ENCODE measurements at regions not wholly inside any gene's neighbourhood (a gene's known extent, or its start where the extent isn't known, plus 50 kb on each side); places are given as distances from the start of the nearest gene placed in this dataset.

DNA sequence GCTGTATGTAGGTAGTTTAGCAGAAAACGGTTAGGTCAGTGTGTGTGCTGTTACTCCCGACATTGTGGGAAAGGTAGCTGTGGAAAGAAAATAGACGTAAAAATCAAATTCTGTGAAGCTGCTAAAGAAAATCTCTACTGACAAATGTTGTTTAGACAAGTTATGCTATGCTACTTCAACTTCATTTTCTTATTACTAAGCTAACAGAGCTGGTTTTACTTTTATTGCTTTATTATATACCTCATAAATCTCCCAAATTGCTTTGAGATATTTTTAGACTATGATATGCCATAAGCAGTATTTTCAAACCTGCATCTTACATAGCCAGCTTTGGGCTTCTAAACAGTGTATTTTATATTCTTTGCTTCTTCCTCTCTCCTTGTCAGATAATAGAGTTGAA is 108.2 kb upstream of the PACRGL start:
- H3K9me3 ChIP-seq (ENCODE audit: control insufficient read depth in 1 of 2, insufficient read depth in 1 of 2, low read length in 2 of 2) = no peaks in the 10 kb centered on the region
- no peak overlapping the region for H3K4me3 Mint-ChIP-seq
- no peak overlapping the region for H3K27ac Mint-ChIP-seq
- H3K36me3 Mint-ChIP-seq (ENCODE audit: low read depth) = no peaks in the 10 kb centered on the region
- H3K27me3 ChIP-seq (ENCODE audit: control insufficient read depth in 1 of 2, insufficient read depth in 2 of 2, low read length in 2 of 2) = no peaks in the 10 kb centered on the region
- CTCF ChIA-PET = no interaction called here
- H3K4me1 ChIP-seq (ENCODE audit: insufficient read depth, low read length) = no peaks in the 10 kb centered on the region
- intact Hi-C loops (cut with DNase I, micrococcal nuclease) = no loop called here
- TF ChIP-seq, protein P1, sequence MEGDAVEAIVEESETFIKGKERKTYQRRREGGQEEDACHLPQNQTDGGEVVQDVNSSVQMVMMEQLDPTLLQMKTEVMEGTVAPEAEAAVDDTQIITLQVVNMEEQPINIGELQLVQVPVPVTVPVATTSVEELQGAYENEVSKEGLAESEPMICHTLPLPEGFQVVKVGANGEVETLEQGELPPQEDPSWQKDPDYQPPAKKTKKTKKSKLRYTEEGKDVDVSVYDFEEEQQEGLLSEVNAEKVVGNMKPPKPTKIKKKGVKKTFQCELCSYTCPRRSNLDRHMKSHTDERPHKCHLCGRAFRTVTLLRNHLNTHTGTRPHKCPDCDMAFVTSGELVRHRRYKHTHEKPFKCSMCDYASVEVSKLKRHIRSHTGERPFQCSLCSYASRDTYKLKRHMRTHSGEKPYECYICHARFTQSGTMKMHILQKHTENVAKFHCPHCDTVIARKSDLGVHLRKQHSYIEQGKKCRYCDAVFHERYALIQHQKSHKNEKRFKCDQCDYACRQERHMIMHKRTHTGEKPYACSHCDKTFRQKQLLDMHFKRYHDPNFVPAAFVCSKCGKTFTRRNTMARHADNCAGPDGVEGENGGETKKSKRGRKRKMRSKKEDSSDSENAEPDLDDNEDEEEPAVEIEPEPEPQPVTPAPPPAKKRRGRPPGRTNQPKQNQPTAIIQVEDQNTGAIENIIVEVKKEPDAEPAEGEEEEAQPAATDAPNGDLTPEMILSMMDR (IDR thresholded peaks at IDR 0.05) = no peak
- ATAC-seq (ENCODE audit: poor library complexity) (no peak), DNase-seq (no peak)
- no peak overlapping the region for H3K27ac ChIP-seq (ENCODE audit: low read depth in 1 of 2, low read length in 2 of 2)
- no peak overlapping the region for H3K4me3 ChIP-seq (ENCODE audit: low read length)
- no peaks in the 10 kb centered on the region for H3K9me3 Mint-ChIP-seq
- H3K36me3 ChIP-seq (ENCODE audit: insufficient read depth, low read length) = no peaks in the 10 kb centered on the region
- POLR2A ChIA-PET = no interaction called here
- no peaks in the 10 kb centered on the region for H3K4me1 Mint-ChIP-seq (ENCODE audit: low read depth)
- H3K27me3 Mint-ChIP-seq = no peaks in the 10 kb centered on the region

DNA sequence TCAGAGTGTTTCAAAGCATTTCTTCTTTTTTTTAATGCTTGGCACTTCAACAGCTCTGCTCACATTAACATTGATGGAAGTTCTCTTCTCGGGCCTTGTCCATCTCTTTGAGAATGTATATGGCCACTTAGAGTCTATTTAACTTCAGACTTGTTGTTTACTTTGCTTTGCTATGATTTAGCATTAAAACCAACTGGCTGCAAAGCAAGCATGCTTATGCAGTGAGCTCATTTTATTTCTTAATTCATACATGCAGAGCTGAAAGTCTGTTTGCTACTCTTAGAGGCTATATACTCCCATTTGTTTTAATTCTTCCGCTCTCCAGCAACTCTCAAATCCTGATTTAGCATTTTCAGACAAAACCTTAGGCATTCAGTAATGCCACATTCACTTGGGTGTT is 107.6 kb upstream of the PACRGL start:
- H3K27ac Mint-ChIP-seq = no peak overlapping the region
- Histone ChIP-seq H3K36me3 (ENCODE audit: insufficient read depth, low read length) (no peaks in the 10 kb centered on the region), H3K4me3 (ENCODE audit: low read length) (no peak overlapping the region), H3K27ac (ENCODE audit: low read depth in 1 of 2, low read length in 2 of 2) (no peak overlapping the region), H3K4me1 (ENCODE audit: insufficient read depth, low read length) (no peaks in the 10 kb centered on the region), H3K9me3 (ENCODE audit: control insufficient read depth in 1 of 2, insufficient read depth in 1 of 2, low read length in 2 of 2) (no peaks in the 10 kb centered on the region), H3K27me3 (ENCODE audit: control insufficient read depth in 1 of 2, insufficient read depth in 2 of 2, low read length in 2 of 2) (no peaks in the 10 kb centered on the region)
- TF ChIP-seq, protein P1 (IDR thresholded peaks at IDR 0.05) = no peak
- H3K27me3 Mint-ChIP-seq = no peaks in the 10 kb centered on the region
- no peak overlapping the region for H3K4me3 Mint-ChIP-seq
- intact Hi-C loops (cut with DNase I, micrococcal nuclease) = no loop called here
- H3K9me3 Mint-ChIP-seq = no peaks in the 10 kb centered on the region
- ChIA-PET POLR2A (no interaction called here), CTCF (no interaction called here)
- no peaks in the 10 kb centered on the region for H3K36me3 Mint-ChIP-seq (ENCODE audit: low read depth)
- DNase-seq = no peak
- no peaks in the 10 kb centered on the region for H3K4me1 Mint-ChIP-seq (ENCODE audit: low read depth)
- ATAC-seq (ENCODE audit: poor library complexity) = no peak

DNA sequence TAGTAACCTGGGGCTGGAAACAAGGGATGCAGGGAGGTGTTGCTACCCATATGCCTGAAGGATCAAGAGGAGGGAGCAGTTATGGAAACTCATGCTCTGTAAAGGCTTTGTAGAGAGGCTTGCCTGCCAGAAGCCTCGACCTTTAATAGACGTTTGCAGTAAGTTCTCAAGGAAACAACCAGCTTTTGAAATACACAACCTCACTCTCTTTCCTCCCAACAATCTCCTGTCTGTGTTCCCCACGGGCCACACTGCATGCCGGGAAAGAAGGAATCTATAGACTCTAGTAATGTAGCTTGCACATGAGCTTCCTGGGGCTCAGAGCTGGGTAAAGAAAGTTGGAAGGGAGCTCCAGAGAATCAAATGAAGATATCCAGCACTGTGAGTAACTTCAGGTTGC is 101.6 kb upstream of the PACRGL start:
- H3K27ac ChIP-seq (ENCODE audit: low read depth in 1 of 2, low read length in 2 of 2) = no peak overlapping the region
- no peaks in the 10 kb centered on the region for H3K27me3 Mint-ChIP-seq

More for the DNA sequence above, 101.6 kb upstream of the PACRGL start:
- Histone ChIP-seq H3K4me3 (ENCODE audit: low read length) (no peak overlapping the region), H3K4me1 (ENCODE audit: insufficient read depth, low read length) (no peaks in the 10 kb centered on the region), H3K9me3 (ENCODE audit: control insufficient read depth in 1 of 2, insufficient read depth in 1 of 2, low read length in 2 of 2) (no peaks in the 10 kb centered on the region), H3K27me3 (ENCODE audit: control insufficient read depth in 1 of 2, insufficient read depth in 2 of 2, low read length in 2 of 2) (no peaks in the 10 kb centered on the region), H3K36me3 (ENCODE audit: insufficient read depth, low read length) (no peaks in the 10 kb centered on the region)
- no peaks in the 10 kb centered on the region for H3K4me1 Mint-ChIP-seq (ENCODE audit: low read depth)
- ChIA-PET CTCF (no interaction called here), POLR2A (no interaction called here)
- TF ChIP-seq, protein P1 (IDR thresholded peaks at IDR 0.05) = no peak
- ATAC-seq (ENCODE audit: poor library complexity) = no peak
- intact Hi-C loops (cut with DNase I, micrococcal nuclease) = no loop called here
- H3K27ac Mint-ChIP-seq = no peak overlapping the region
- no peaks in the 10 kb centered on the region for H3K9me3 Mint-ChIP-seq
- H3K36me3 Mint-ChIP-seq (ENCODE audit: low read depth) = no peaks in the 10 kb centered on the region
- no peak for DNase-seq
- no peak overlapping the region for H3K4me3 Mint-ChIP-seq
